OCI-LY7 (cell line): ENCODE measurements at regions not wholly inside any gene's neighbourhood (a gene's known extent, or its start where the extent isn't known, plus 50 kb on each side); places are given as distances from the start of the nearest gene placed in this dataset.

Experiments used
- CTCF ChIP-seq: fragments of 200-600 bp; sonication (generic); conservative IDR thresholded peaks from 2 replicates; pipeline ENCODE4 v1.5.1; 2014; ENCODE audit warnings: mild to moderate bottlenecking, antibody characterized with exemption, low read length, moderate library complexity, mixed read lengths
- EZH2phosphoT487 ChIP-seq: fragments of 200-600 bp; sonication (generic); IDR thresholded peaks from 2 replicates; pipeline ENCODE4 v1.6.1; 2018; ENCODE audit warnings: low read depth, borderline replicate concordance, mild to moderate bottlenecking, mixed run types, antibody characterized with exemption, low read length, moderate library complexity, mixed read lengths

DNA sequence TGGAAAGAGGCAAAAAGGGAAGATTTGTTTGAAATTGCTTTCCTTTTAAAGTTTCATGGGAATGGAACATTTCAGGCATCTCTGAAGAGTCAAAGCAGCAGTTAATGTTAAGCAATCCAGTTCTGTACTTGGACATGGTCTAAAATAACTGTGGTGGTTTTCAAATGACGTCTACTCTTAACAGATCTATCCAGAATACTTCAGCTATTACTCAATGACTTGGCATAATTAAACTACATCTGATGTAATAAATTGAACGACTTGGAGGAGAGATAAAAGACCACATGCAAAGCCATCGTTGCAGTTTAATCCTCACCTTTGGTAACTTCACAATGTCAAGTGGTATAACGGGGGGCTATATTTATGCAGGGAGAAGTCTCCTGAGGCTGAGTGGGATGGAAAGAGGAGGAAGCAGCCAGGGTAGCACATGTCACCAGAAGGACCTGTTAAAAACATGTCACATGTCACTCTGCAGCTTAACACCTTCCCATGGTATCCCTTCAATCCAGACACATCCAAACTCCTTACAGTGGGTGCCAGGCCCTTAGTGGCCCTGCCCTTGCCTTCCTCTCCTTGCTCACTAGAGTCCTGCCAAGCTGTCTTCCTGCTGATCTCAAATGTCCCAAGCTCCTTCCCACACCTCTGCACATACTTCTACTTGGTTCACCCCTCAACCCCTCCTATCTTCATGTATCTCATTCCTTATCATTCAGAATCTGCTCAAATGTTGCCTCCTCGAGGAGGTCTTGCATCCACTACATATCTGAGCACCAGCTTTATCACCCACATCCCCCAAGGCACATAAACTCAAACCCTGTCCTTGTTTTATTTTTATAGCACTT lies 327.8 kb downstream of the SUCLA2 start:
- TF ChIP-seq CTCF (no peak), EZH2phosphoT487 (no peak)
